Ovary (tissue), 7 donors: ENCODE measurements at regions not wholly inside any gene's neighbourhood (a gene's known extent, or its start where the extent isn't known, plus 50 kb on each side); places are given as distances from the start of the nearest gene placed in this dataset.

Experiments used
- DNase-seq, 5 donors: peaks; one replicate each; pipeline ENCODE4 v3.0.0-alpha.2; 2019 to 2020
- H3K27ac ChIP-seq, 2 donors: fragments of 200-600 bp; one replicate each; pipeline versions ENCODE4 v1.5.1 to v1.8.0; 2019 to 2022
- H3K27me3 ChIP-seq: fragments of 200-600 bp; one replicate; pipeline ENCODE4 v1.8.0; 2022
- H3K36me3 ChIP-seq: fragments of 200-600 bp; sonication (generic); one replicate; pipeline ENCODE4 v1.5.1; 2019
- H3K4me1 ChIP-seq: one replicate; pipeline ENCODE4 v1.8.1; 2013; ENCODE audit warnings: mild to moderate bottlenecking, moderate library complexity; ENCODE audit not compliant: insufficient read depth
- H3K4me3 ChIP-seq: fragments of 200-600 bp; sonication (generic); one replicate; pipeline ENCODE4 v1.5.1; 2017
- H3K9me3 ChIP-seq, 2 donors: fragments of 200-600 bp in 1 of 2; sonication (generic) in 1 of 2; one replicate each; pipeline versions ENCODE4 v1.5.1 to v1.8.1; 2013 to 2019; ENCODE audit warnings: mild to moderate bottlenecking in 1 of 2, moderate library complexity in 1 of 2
- CTCF ChIP-seq, 3 donors: fragments of 450-650 bp in 2 of 3; fragments of 200-600 bp in 1 of 3; IDR thresholded peaks; one replicate each; pipeline versions ENCODE4 v1.5.1 to v1.8.0; 2016 to 2022; ENCODE audit warnings: antibody characterized with exemption in 3 of 3, mild to moderate bottlenecking in 1 of 3
- EP300 ChIP-seq: sonication (generic); formaldehyde crosslinking; IDR thresholded peaks from one replicate; pipeline ENCODE4 v1.6.1; 2017; ENCODE audit warnings: antibody characterized with exemption
- POLR2A ChIP-seq: fragments of 450-650 bp; IDR thresholded peaks from one replicate; pipeline ENCODE4 v1.6.1; 2017; ENCODE audit warnings: antibody characterized with exemption, mild to moderate bottlenecking, moderate library complexity
- WGBS, 3 donors: extraction: QIAGEN DNeasy Blood & Tissue Kit in 1 of 3; methylation state at CpG; one replicate each; pipeline versions ENCODE4 v1.1.5 to v1.1.7; 2013 to 2017; 5-methylcytosine and 5-hydroxymethylcytosine counted together
- intact Hi-C, 4 donors: fragments of 100-400 bp; cut with DNase I; formaldehyde crosslinking; loops; one replicate each; pipeline versions ENCODE4 v1.11.0 to v1.15.1; 2022 to 2023
- donor health status: DM: no; HTN: no; CAD: no; lungs with moderate emphysema.
- donor health status: DM: no; HTN: no; CAD: no.
- donor health status: Bipolar disorder and iron deficiency.
- donor health status: DM: no; HTN: no; CAD: no.
- donor health status: DM: yes; HTN: yes; CAD: no.

- WGBS, 3 donors = 9 to 22% (median 17%) methylated on average over 3 of the region's 3 CpGs
- peaks cover 2% of the 10 kb centered on the region for H3K4me1 ChIP-seq
- H3K4me3 ChIP-seq = no peak overlapping the region
- no peaks in the 10 kb centered on the region for H3K9me3 ChIP-seq
- H3K36me3 ChIP-seq = no peaks in the 10 kb centered on the region
- no peak for DNase-seq
- no peak for TF ChIP-seq POLR2A
- TF ChIP-seq CTCF (IDR thresholded peaks at IDR 0.05) = no peak
- TF ChIP-seq EP300 = no peak
- intact Hi-C loops = no loop called here
- no peak overlapping the region for H3K27ac ChIP-seq
- no peaks in the 10 kb centered on the region for H3K27me3 ChIP-seq
These were observed 55.9 kb upstream of the KIAA1217 start for GRCh38 chr10:24153031-24153430.

- intact Hi-C loops = no loop called here
- no peaks in the 10 kb centered on the region for H3K36me3 ChIP-seq
- 28 to 49% (median 30%) methylated on average over 3 of the region's 3 CpGs for WGBS, 3 donors
- DNase-seq = no peak
- peaks cover 2% of the 10 kb centered on the region for H3K4me1 ChIP-seq
- TF ChIP-seq CTCF (IDR thresholded peaks at IDR 0.05) (no peak), EP300 (no peak), POLR2A (no peak)
- H3K27me3 ChIP-seq = no peaks in the 10 kb centered on the region
- H3K27ac ChIP-seq = no peak overlapping the region
- H3K9me3 ChIP-seq = no peaks in the 10 kb centered on the region
- H3K4me3 ChIP-seq = no peak overlapping the region
These were observed 55.4 kb upstream of the KIAA1217 start for GRCh38 chr10:24153537-24153936.

GRCh38 chr10:24156686-24157085 lies 52.3 kb upstream of the KIAA1217 start:
- no peak for TF ChIP-seq CTCF (IDR thresholded peaks at IDR 0.05)
- TF ChIP-seq POLR2A = no peak
- TF ChIP-seq EP300 = no peak
- no peaks in the 10 kb centered on the region for H3K36me3 ChIP-seq
- H3K27ac ChIP-seq = no peak overlapping the region
- no peak overlapping the region for H3K4me3 ChIP-seq
- no peak for DNase-seq
- H3K27me3 ChIP-seq = no peaks in the 10 kb centered on the region
- 76 to 85% (median 77%) methylated on average over 3 of the region's 3 CpGs for WGBS, 3 donors
- no peaks in the 10 kb centered on the region for H3K9me3 ChIP-seq
- intact Hi-C loops = no loop called here
- H3K4me1 ChIP-seq = peaks cover 2% of the 10 kb centered on the region

- TF ChIP-seq POLR2A (no peak), EP300 (no peak), CTCF (IDR thresholded peaks at IDR 0.05) (no peak)
- Histone ChIP-seq H3K27me3 (no peaks in the 10 kb centered on the region), H3K4me3 (no peak overlapping the region), H3K4me1 (peaks cover 2% of the 10 kb centered on the region), H3K27ac (no peak overlapping the region), H3K36me3 (no peaks in the 10 kb centered on the region), H3K9me3 (no peaks in the 10 kb centered on the region)
- DNase-seq = no peak
- intact Hi-C loops = no loop called here
These were observed 51.4 kb upstream of the KIAA1217 start for GRCh38 chr10:24157567-24157966.
